Muscle layer of duodenum (tissue), 2 donors: ENCODE measurements at regions not wholly inside any gene's neighbourhood (a gene's known extent, or its start where the extent isn't known, plus 50 kb on each side); places are given as distances from the start of the nearest gene placed in this dataset.

Experiments
- H3K27ac ChIP-seq: one replicate; pipeline ENCODE4 v1.7.0; 2013; ENCODE audit warnings: mild to moderate bottlenecking, low read length
- H3K27me3 ChIP-seq: one replicate; pipeline ENCODE4 v1.7.0; 2013; ENCODE audit warnings: low read depth, mild to moderate bottlenecking, control low read depth, low read length
- H3K36me3 ChIP-seq, 2 donors: one replicate each; pipeline ENCODE4 v1.7.0; 2013; ENCODE audit warnings: low read length in 2 of 2, control low read depth in 1 of 2, mild to moderate bottlenecking in 1 of 2; ENCODE audit not compliant: insufficient read depth in 2 of 2, control insufficient read depth in 1 of 2
- H3K4me1 ChIP-seq, 2 donors: one replicate each; pipeline ENCODE4 v1.7.0; 2013; ENCODE audit warnings: low read length in 2 of 2, mild to moderate bottlenecking in 2 of 2, control low read depth in 1 of 2, moderate library complexity in 1 of 2; ENCODE audit not compliant: insufficient read depth in 2 of 2, control insufficient read depth in 1 of 2
- H3K4me3 ChIP-seq, 2 donors: one replicate each; pipeline ENCODE4 v1.7.0; 2013; ENCODE audit warnings: low read length in 2 of 2, low read depth in 1 of 2, mild to moderate bottlenecking in 1 of 2
- H3K9me3 ChIP-seq, 2 donors: one replicate each; pipeline ENCODE4 v1.7.0; 2013; ENCODE audit warnings: low read length in 2 of 2, control low read depth in 1 of 2, mild to moderate bottlenecking in 1 of 2; ENCODE audit not compliant: control insufficient read depth in 1 of 2
- donor health status: healthy.

DNA sequence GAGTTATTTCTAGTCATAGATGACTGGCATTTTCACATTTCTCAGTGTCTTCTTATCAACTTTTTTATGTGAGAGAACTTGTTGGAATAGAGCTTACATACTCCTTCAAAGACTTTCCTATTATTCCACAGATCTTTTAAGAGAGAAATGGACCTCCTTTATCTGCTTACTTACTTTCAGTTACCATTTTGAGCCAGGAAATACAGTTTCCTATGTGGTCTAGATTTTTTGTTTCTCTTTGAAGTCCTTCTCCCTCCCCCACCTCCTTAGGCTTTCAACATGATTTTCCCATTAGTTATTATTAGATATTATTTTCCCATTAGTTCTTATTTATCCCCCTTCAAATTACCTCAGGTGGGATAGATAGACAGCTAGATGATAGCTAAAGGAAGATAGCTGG lies 289.1 kb upstream of the ITGA1 start:
- H3K36me3 ChIP-seq: no peaks in the 10 kb centered on the region
- no peaks in the 10 kb centered on the region for H3K9me3 ChIP-seq
- H3K27ac ChIP-seq: no peak overlapping the region
- no peak overlapping the region for H3K4me3 ChIP-seq
- H3K27me3 ChIP-seq: no peaks in the 10 kb centered on the region
- no peaks in the 10 kb centered on the region for H3K4me1 ChIP-seq

DNA sequence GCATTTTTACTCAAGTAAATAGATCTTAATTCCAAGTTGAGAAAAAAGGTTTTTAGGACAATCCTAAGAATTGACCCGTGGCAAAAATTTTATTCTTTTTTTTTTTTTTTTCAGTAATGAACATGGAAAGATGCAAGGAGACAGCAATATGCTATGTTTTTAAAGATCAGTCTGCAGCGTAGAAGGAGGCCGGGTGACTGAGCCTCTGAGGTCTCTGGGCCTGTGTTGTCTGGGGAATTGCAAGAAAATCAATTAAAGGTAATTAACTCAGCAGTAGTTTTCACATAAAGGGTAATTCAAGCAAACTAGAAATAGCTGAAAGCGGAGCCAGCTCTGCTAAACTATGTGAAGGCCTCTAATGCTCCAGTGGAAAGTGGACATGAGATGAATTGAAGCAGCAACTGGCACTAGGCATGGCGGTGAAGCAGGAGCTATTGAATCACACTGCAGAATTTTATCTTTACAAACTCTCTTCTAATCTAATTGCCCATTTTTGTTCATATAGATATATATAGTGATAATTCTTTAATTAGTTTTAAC lies 285.2 kb upstream of the ITGA1 start:
- Histone ChIP-seq H3K4me3 (no peak overlapping the region), H3K27me3 (no peaks in the 10 kb centered on the region), H3K9me3 (no peaks in the 10 kb centered on the region), H3K27ac (no peak overlapping the region), H3K36me3 (no peaks in the 10 kb centered on the region), H3K4me1 (no peaks in the 10 kb centered on the region)

DNA sequence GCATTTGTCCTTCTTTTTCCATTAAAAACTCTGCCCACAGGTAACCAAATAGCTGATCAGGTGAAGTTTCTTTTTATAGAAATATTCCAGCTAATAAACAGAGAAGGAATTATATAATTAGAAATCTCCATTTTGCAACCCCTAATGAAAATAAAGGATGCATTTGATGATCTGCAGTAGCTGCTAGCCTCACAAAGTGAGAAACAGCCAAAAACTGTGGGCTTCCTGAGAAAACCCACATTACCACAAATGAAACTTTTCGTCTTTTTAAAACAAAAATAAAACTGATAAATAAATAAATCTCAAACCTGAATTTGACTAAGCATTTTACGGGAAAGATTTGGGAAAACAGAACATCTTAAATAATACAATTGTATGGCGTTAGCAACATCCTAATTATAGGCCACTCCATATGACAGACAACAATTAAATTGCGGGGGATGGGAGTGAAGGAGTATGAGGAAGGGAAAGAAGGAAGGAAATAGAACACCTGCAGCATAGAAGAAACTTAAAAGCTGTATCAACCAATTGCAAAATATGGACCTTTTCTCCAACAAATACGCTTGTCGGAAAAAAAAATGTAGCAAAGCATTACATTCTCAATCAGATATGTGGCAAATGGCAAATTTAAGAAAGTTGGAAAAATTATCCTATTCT lies 283.0 kb upstream of the ITGA1 start:
- Histone ChIP-seq H3K27me3 (no peaks in the 10 kb centered on the region), H3K27ac (no peak overlapping the region), H3K4me1 (no peaks in the 10 kb centered on the region), H3K36me3 (no peaks in the 10 kb centered on the region), H3K4me3 (no peak overlapping the region), H3K9me3 (no peaks in the 10 kb centered on the region)

DNA sequence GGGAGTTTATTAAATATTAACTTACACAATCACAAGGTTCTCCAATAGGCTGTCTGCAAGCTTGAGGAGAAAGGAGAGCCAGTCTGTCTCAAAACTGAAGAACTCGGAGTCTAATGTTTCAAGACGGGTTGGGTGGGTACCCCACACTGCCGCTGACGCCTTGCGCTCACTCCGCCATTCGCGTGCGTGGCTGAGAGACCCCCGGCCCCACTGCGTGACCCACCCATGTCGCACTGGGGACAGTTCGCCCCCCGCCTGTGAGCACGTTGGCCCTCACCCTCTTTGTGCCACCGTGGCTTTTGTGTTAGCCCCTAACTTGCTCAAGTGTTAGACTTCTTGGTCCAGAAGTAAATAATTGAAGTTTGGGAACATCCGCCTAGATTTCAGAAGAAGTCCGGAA lies 270.0 kb upstream of the ITGA1 start:
- no peak overlapping the region for H3K4me3 ChIP-seq
- H3K27ac ChIP-seq: no peak overlapping the region
- no peaks in the 10 kb centered on the region for H3K36me3 ChIP-seq
- no peaks in the 10 kb centered on the region for H3K9me3 ChIP-seq
- H3K4me1 ChIP-seq: no peaks in the 10 kb centered on the region
- H3K27me3 ChIP-seq: no peaks in the 10 kb centered on the region

DNA sequence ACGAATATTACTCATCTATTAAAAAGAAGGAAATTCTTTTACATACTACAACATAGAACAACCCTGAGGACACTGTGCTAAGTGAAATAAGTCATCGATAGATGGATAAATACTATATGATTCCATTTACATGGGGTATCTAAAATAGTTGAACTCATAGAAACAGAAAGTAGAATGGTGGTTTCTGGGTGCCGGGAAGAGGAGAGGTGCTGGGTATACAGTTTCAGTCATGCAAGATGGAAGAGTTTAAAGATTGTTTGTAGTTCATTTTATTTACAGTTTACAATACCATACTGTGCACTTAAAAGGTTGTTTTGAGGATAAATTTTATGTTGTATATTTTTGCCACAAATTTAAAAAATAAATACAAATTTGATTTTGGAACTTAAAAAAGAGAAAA lies 267.5 kb upstream of the ITGA1 start:
- no peaks in the 10 kb centered on the region for H3K27me3 ChIP-seq
- no peak overlapping the region for H3K27ac ChIP-seq
- H3K9me3 ChIP-seq: no peaks in the 10 kb centered on the region

DNA sequence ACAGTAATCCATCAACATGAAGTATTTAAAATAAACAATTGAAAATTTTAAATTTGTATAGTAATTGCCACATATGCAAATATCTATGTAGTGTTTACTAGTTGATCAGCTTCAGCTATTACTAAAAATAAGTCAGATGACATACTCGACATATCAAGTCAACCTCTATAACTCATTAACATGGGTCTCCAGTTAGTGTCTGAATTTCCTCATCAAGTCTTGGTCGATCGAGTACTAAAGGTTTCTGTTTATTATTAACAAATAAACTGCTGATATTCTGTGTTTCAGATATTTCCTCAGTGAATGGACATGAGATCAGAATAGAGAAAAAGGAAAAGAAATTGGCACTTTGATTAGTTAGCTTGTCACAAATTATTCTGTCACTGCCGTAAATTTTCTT lies 266.5 kb upstream of the ITGA1 start:
- H3K36me3 ChIP-seq: no peaks in the 10 kb centered on the region
- H3K27me3 ChIP-seq: no peaks in the 10 kb centered on the region
- no peak overlapping the region for H3K4me3 ChIP-seq

More for the DNA sequence above, 267.5 kb upstream of the ITGA1 start:
- H3K4me1 ChIP-seq: no peaks in the 10 kb centered on the region
- no peak overlapping the region for H3K4me3 ChIP-seq
- no peaks in the 10 kb centered on the region for H3K36me3 ChIP-seq

DNA sequence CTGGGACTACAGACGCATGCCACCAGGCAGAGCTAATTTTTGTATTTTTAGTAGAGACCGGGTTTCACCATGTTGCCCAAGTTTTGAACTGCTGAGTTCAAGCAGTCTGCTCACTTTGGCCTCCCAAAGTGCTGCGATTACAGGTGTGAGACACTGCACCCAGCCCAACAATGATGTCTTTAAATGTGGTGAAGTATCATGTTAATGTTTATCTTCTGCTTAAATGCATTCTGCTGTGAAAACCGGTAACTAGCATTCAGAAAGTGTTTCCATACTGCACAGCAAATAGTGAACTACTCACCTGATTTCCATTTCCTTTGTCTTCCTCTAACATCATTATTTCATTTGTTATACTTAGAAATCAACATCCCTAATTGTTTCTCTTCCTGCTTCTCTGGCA lies 264.0 kb upstream of the ITGA1 start:
- Histone ChIP-seq H3K4me1 (no peaks in the 10 kb centered on the region), H3K36me3 (no peaks in the 10 kb centered on the region), H3K27me3 (no peaks in the 10 kb centered on the region), H3K9me3 (no peaks in the 10 kb centered on the region), H3K27ac (no peak overlapping the region), H3K4me3 (no peak overlapping the region)

More for the DNA sequence above, 266.5 kb upstream of the ITGA1 start:
- no peaks in the 10 kb centered on the region for H3K4me1 ChIP-seq
- H3K9me3 ChIP-seq: no peaks in the 10 kb centered on the region
- no peak overlapping the region for H3K27ac ChIP-seq

DNA sequence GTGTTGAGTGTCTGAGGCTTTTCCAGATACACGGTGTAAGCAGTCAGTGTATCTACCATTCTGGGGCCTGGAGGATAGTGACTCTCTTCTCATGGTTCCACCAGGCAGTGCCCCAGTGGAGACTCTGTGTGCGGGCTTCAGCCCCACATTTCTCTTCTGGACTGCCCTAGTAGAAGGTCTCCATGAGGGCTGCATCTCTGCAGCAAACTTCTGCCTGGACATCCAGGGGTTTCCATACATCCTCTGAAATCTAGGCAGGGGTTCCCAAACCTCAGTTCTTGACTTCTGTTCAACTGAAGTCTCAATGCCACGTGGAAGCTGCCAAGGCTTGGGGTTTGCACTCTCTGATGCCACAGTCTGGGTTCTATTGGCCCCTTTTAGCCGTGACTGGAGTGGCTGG lies 256.6 kb upstream of the ITGA1 start:
- Histone ChIP-seq H3K4me3 (no peak overlapping the region), H3K4me1 (no peaks in the 10 kb centered on the region), H3K9me3 (peaks cover 0 to 8% of the 10 kb centered on the region in 2 donors), H3K36me3 (no peaks in the 10 kb centered on the region), H3K27me3 (no peaks in the 10 kb centered on the region), H3K27ac (no peak overlapping the region)

DNA sequence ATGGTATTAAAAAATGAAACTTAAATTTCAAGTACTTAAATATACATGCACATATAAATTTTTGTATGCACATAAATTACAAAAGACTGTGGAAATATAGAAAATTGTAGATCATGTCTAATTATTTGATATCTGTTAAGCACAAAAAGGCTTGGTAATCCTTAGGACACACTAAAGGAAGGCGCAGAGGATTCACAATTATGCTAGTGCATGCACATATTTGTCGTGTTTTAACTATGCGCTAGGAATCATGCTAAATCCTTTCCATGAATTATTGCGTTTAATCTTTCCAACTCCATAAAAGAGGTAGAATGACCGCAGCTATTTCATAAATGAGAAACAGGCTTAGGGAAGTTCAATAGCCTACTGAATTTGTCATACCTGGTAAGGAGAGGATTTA lies 244.1 kb upstream of the ITGA1 start:
- peaks cover 0 to 3% of the 10 kb centered on the region in 2 donors for H3K9me3 ChIP-seq
- H3K4me1 ChIP-seq: no peaks in the 10 kb centered on the region
- no peak overlapping the region for H3K27ac ChIP-seq
- H3K27me3 ChIP-seq: no peaks in the 10 kb centered on the region
- H3K4me3 ChIP-seq: no peak overlapping the region
- H3K36me3 ChIP-seq: no peaks in the 10 kb centered on the region

DNA sequence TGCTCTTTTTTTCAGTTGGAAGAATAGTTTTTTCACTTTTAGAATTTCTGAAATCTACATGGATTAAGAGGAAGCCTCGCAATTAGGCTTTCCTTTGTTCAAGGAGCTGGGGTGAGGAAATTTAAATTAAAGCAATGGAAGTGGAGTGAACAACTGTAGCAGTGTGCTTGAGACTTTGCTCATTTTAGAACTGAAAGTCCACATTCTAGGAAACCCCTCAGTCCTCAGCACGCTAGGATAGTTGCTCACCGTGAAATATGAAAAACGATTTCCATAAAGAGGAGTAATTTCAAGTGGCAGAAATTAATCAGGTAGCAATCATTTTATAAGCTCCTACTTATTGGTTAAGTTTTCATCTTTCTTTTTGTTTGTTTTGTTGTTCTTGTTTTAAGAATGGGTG lies 243.0 kb upstream of the ITGA1 start:
- Histone ChIP-seq H3K27me3 (no peaks in the 10 kb centered on the region), H3K27ac (no peak overlapping the region), H3K4me3 (no peak overlapping the region), H3K9me3 (peaks cover 0 to 3% of the 10 kb centered on the region in 2 donors), H3K4me1 (no peaks in the 10 kb centered on the region), H3K36me3 (no peaks in the 10 kb centered on the region)

DNA sequence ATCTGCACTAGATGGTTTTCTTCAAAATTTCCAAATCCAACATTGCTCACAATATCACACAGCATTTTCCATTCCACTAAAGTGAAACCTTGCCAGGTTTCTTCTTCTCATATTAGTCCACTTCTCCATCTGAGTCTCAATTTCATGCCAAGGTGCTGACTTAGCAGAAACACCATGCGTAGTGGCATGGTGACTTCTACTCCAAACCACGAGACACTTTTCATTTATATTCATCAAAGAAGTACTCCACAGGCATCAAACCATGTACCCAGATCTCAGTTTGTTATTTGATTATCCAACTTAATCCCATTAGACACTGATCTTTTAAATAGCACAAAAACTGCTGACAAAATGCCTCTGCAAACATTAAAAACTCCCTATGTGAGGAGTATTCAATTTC lies 233.4 kb upstream of the ITGA1 start:
- Histone ChIP-seq H3K27me3 (no peaks in the 10 kb centered on the region), H3K4me3 (no peak overlapping the region), H3K9me3 (no peaks in the 10 kb centered on the region), H3K4me1 (no peaks in the 10 kb centered on the region), H3K27ac (no peak overlapping the region), H3K36me3 (no peaks in the 10 kb centered on the region)

DNA sequence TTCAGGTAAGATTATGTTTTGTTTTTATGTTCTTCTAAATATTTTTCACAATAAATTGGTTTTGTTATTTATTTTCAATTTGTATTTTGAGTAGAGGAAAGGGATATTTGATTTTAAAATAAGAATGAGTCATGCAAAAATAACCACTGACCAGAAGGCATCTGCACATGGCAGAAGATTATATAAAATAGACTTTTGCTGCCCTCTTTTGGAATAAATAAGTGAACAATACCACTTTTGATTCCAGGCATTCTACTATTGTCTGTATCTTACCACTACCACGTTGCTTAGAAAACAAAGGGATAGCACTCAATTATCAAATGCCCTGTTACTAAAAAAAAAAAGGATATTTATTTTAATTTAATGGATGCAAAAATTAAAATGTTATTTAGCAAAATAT lies 227.3 kb upstream of the ITGA1 start:
- H3K4me1 ChIP-seq: no peaks in the 10 kb centered on the region
- no peak overlapping the region for H3K4me3 ChIP-seq
- H3K27me3 ChIP-seq: no peaks in the 10 kb centered on the region
- no peaks in the 10 kb centered on the region for H3K9me3 ChIP-seq
- no peaks in the 10 kb centered on the region for H3K36me3 ChIP-seq
- no peak overlapping the region for H3K27ac ChIP-seq
